GM12873 (cell line): ENCODE measurements at regions not wholly inside any gene's neighbourhood (a gene's known extent, or its start where the extent isn't known, plus 50 kb on each side); places are given as distances from the start of the nearest gene placed in this dataset.

ENCODE experiments used
- TF ChIP-seq, protein P1 (sequence below): IDR thresholded peaks from 2 replicates; pipeline ENCODE4 v1.5.1; 2012; ENCODE audit warnings: low read depth, mild to moderate bottlenecking, moderate library complexity, low read length, control low read depth; ENCODE audit not compliant: insufficient read depth; ENCODE audit errors: missing control alignments

GRCh38 chr6:115612796-115613479 lies 447.8 kb downstream of the FRK start:
- TF ChIP-seq, protein P1, sequence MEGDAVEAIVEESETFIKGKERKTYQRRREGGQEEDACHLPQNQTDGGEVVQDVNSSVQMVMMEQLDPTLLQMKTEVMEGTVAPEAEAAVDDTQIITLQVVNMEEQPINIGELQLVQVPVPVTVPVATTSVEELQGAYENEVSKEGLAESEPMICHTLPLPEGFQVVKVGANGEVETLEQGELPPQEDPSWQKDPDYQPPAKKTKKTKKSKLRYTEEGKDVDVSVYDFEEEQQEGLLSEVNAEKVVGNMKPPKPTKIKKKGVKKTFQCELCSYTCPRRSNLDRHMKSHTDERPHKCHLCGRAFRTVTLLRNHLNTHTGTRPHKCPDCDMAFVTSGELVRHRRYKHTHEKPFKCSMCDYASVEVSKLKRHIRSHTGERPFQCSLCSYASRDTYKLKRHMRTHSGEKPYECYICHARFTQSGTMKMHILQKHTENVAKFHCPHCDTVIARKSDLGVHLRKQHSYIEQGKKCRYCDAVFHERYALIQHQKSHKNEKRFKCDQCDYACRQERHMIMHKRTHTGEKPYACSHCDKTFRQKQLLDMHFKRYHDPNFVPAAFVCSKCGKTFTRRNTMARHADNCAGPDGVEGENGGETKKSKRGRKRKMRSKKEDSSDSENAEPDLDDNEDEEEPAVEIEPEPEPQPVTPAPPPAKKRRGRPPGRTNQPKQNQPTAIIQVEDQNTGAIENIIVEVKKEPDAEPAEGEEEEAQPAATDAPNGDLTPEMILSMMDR: no peak

- TF ChIP-seq, protein P1: no peak
Observed at GRCh38 chr6:115612216-115612615, 448.5 kb downstream of the FRK start.

DNA sequence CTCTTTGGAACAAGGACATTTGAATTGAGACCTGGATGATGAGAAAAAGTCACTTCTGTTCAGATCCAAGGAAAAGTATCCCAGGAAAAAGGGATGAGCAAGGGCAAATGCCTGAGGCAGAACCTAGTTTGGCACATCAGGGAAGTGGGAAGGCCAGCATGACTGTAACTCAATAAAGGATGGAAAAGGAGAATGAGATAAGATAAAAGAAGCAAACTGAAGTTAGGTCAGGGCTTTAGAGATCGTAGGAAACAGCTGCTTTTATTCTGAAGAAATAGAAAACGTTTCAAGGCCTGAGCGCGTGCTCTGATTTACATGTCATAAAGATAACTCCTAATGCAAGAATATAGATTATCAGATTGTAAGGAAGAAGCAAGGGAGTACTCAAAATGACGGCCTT lies 450.0 kb downstream of the FRK start:
- TF ChIP-seq, protein P1: no peak

DNA sequence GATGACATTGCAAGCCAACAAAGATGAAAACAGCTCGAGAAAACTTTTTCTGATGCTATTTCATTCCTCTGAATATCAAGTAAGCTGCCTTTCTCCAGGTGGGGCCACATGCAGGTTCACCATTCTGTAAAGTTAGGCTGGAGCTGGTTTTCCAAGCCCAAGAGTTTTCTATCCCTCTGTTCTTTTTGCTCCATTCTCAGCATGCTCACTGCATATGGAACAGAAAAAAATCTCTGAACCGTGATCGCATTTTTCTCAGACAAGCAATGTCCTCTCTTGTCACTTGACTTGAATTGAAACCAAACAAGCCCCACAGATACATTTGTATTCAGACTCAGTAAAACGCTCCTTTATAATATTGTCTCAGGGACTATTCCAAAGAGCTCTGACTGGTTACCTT lies 451.6 kb downstream of the FRK start:
- TF ChIP-seq, protein P1: no peak

DNA sequence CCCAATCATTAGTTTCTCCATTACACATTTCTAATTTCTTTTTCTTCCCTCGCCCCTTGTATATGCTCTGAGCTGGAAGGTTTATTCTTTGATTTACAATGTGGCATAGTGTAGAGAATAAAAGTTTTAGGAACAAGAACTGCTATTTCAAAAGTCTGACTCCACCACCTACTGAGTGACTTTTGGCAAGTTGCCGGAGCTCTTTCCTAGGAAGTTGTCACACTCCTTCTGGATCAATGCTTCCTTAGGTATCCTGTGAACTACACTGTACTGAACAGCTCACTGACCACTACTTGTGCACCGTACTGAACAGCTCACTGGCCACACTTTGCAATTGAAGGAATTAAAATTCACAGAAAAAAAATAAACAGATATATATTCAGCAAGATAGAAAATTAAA lies 458.2 kb downstream of the FRK start:
- TF ChIP-seq, protein P1: no peak

GRCh38 chr6:115601509-115601908 lies 459.2 kb downstream of the FRK start:
- TF ChIP-seq, protein P1: no peak

GRCh38 chr6:115601064-115601463 lies 459.6 kb downstream of the FRK start:
- TF ChIP-seq, protein P1: no peak
